ENCODE measurements at regions not wholly inside any gene's neighbourhood (a gene's known extent, or its start where the extent isn't known, plus 50 kb on each side); places are given as distances from the start of the nearest gene placed in this dataset.
A peak's percentile ranks its signal among the peaks of the same experiment; 100 is the strongest.

GRCh38 chr14:22434030-22434429 lies 155.0 kb downstream of the DAD1 start:
- DNase-seq: no peak
- TF ChIP-seq EZH2 (IDR thresholded peaks at IDR 0.05; ENCODE audit: insufficient read depth, poor library complexity, severe bottlenecking) (no peak), EZH2phosphoT487 (IDR thresholded peaks at IDR 0.05; ENCODE audit: insufficient read depth, low read depth) (no peak)
- H4K20me1 ChIP-seq (ENCODE audit: insufficient read depth): no peaks in the 10 kb centered on the region
- WGBS, 2 experiments (ENCODE audit: low coverage in 1 of 2, low lambda C conversion rate in 2 of 2, missing lambda C conversion rate in 2 of 2): 62 to 71% methylated on average over 4 of the region's 4 CpGs
- H3K4me3 ChIP-seq: no peak overlapping the region
- peaks cover 9% of the 10 kb centered on the region for H3F3A ChIP-seq (ENCODE audit: insufficient read depth)
- H3K9ac ChIP-seq: no peak overlapping the region
- no peaks in the 10 kb centered on the region for H3K79me2 ChIP-seq (ENCODE audit: insufficient read depth)
- peaks cover 11% of the 10 kb centered on the region for H3K4me1 ChIP-seq (ENCODE audit: insufficient read depth)
- H3K9me2 ChIP-seq (ENCODE audit: insufficient read depth): no peaks in the 10 kb centered on the region
- in situ Hi-C loops (cut with MboI): no loop called here
- no peak overlapping the region for H3K27ac ChIP-seq
- no peak overlapping the region for H3K4me2 ChIP-seq (ENCODE audit: unreplicated experiment)
- H3K36me3 ChIP-seq (ENCODE audit: low read depth): no peaks in the 10 kb centered on the region
- H3K9me3 ChIP-seq (ENCODE audit: low read depth): no peaks in the 10 kb centered on the region
- H2AFZ ChIP-seq: no peak overlapping the region
- peaks cover 42% of the 10 kb centered on the region for H3K27me3 ChIP-seq (replicated peaks; ENCODE audit: insufficient read depth)

GRCh38 chr14:22433069-22433468 lies 156.0 kb downstream of the DAD1 start:
- Histone ChIP-seq H3K9ac (no peak overlapping the region), H3F3A (ENCODE audit: insufficient read depth) (peaks cover 14% of the 10 kb centered on the region), H3K79me2 (ENCODE audit: insufficient read depth) (no peaks in the 10 kb centered on the region), H2AFZ (no peak overlapping the region), H3K9me2 (ENCODE audit: insufficient read depth) (no peaks in the 10 kb centered on the region), H3K4me3 (no peak overlapping the region), H3K4me2 (ENCODE audit: unreplicated experiment) (no peak overlapping the region), H3K9me3 (ENCODE audit: low read depth) (no peaks in the 10 kb centered on the region), H3K36me3 (ENCODE audit: low read depth) (no peaks in the 10 kb centered on the region), H3K27me3 (replicated peaks; ENCODE audit: insufficient read depth) (peaks cover 35% of the 10 kb centered on the region), H3K27ac (no peak overlapping the region), H3K4me1 (ENCODE audit: insufficient read depth) (peaks cover 15% of the 10 kb centered on the region), H4K20me1 (ENCODE audit: insufficient read depth) (no peaks in the 10 kb centered on the region)
- in situ Hi-C loops (cut with MboI): no loop called here
- TF ChIP-seq EZH2phosphoT487 (IDR thresholded peaks at IDR 0.05; ENCODE audit: insufficient read depth, low read depth) (no peak), EZH2 (IDR thresholded peaks at IDR 0.05; ENCODE audit: insufficient read depth, poor library complexity, severe bottlenecking) (no peak)
- no peak for DNase-seq
- 43 to 51% methylated on average over 4 of the region's 4 CpGs for WGBS, 2 experiments (ENCODE audit: low coverage in 1 of 2, low lambda C conversion rate in 2 of 2, missing lambda C conversion rate in 2 of 2)

GRCh38 chr14:22432348-22432976 lies 156.6 kb downstream of the DAD1 start:
- WGBS, 2 experiments (ENCODE audit: low coverage in 1 of 2, low lambda C conversion rate in 2 of 2, missing lambda C conversion rate in 2 of 2): 33 to 35% methylated on average over 4 of the region's 4 CpGs
- Histone ChIP-seq H3K4me3 (no peak overlapping the region), H3K27ac (no peak overlapping the region), H3K79me2 (ENCODE audit: insufficient read depth) (no peaks in the 10 kb centered on the region), H3F3A (ENCODE audit: insufficient read depth) (peaks cover 20% of the 10 kb centered on the region), H4K20me1 (ENCODE audit: insufficient read depth) (no peaks in the 10 kb centered on the region), H3K36me3 (ENCODE audit: low read depth) (no peaks in the 10 kb centered on the region), H2AFZ (no peak overlapping the region), H3K9me3 (ENCODE audit: low read depth) (no peaks in the 10 kb centered on the region), H3K4me1 (ENCODE audit: insufficient read depth) (peaks cover 21% of the 10 kb centered on the region), H3K4me2 (ENCODE audit: unreplicated experiment) (no peak overlapping the region), H3K9ac (no peak overlapping the region), H3K9me2 (ENCODE audit: insufficient read depth) (no peaks in the 10 kb centered on the region), H3K27me3 (replicated peaks; ENCODE audit: insufficient read depth) (peaks cover 32% of the 10 kb centered on the region)
- in situ Hi-C loops (cut with MboI): no loop called here
- peak; percentile 89 for DNase-seq
- TF ChIP-seq EZH2 (IDR thresholded peaks at IDR 0.05; ENCODE audit: insufficient read depth, poor library complexity, severe bottlenecking) (no peak), EZH2phosphoT487 (IDR thresholded peaks at IDR 0.05; ENCODE audit: insufficient read depth, low read depth) (no peak)

DNA sequence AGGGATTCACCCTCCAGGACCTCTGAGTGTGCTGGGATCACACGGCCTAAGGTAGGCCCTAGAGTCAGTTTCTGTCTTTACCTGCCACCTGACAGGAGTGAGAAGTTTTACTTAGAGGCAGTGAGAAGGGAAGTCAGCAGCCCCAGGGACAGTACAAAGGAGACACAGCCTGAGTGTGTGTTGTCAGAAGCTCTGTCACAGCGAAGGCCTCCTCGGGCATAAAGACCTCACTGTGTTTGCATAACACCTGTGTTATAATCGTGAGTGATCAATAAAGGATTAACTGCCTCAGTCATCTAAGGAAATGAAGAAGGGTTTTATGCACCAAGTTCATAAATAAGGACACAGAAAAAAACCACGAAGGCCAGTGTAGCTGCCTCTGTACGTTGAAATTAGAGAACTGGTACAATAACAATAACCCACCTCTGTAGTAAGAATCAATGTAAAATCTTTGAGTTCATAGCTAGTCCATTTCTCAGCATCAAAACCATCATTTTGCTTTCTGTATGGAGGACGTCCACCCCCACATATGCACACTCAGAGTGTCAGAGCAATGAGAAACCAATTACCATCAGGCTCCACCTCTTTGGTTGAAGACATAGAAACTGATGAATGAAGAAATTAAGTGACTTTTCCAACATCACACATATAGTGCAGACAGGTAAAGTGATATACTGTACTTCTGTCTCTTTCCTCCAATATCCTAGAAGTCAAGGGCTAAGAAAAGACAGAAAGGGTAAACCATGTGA lies 159.3 kb downstream of the DAD1 start:
- H3K4me2 ChIP-seq (ENCODE audit: unreplicated experiment): no peak overlapping the region
- H3K27me3 ChIP-seq (replicated peaks; ENCODE audit: insufficient read depth): peaks cover 40% of the 10 kb centered on the region
- H3K27ac ChIP-seq: no peak overlapping the region
- in situ Hi-C loops (cut with MboI): no loop called here
- TF ChIP-seq EZH2 (IDR thresholded peaks at IDR 0.05; ENCODE audit: insufficient read depth, poor library complexity, severe bottlenecking) (no peak), EZH2phosphoT487 (IDR thresholded peaks at IDR 0.05; ENCODE audit: insufficient read depth, low read depth) (no peak)
- H3K9me3 ChIP-seq (ENCODE audit: low read depth): no peaks in the 10 kb centered on the region
- no peaks in the 10 kb centered on the region for H4K20me1 ChIP-seq (ENCODE audit: insufficient read depth)
- peaks cover 24% of the 10 kb centered on the region for H3F3A ChIP-seq (ENCODE audit: insufficient read depth)
- WGBS, 2 experiments (ENCODE audit: low coverage in 1 of 2, low lambda C conversion rate in 2 of 2, missing lambda C conversion rate in 2 of 2): 77 to 78% methylated on average over 7 of the region's 7 CpGs
- no peak overlapping the region for H2AFZ ChIP-seq
- no peak overlapping the region for H3K9ac ChIP-seq
- H3K9me2 ChIP-seq (ENCODE audit: insufficient read depth): no peaks in the 10 kb centered on the region
- H3K4me1 ChIP-seq (ENCODE audit: insufficient read depth): peaks cover 24% of the 10 kb centered on the region
- H3K4me3 ChIP-seq: no peak overlapping the region
- DNase-seq: no peak
- no peaks in the 10 kb centered on the region for H3K79me2 ChIP-seq (ENCODE audit: insufficient read depth)
- H3K36me3 ChIP-seq (ENCODE audit: low read depth): no peaks in the 10 kb centered on the region

Data from GM23248 (cell line).